ENCODE measurements at regions not wholly inside any gene's neighbourhood (a gene's known extent, or its start where the extent isn't known, plus 50 kb on each side); places are given as distances from the start of the nearest gene placed in this dataset.

- TF ChIP-seq EP300 (IDR thresholded peaks at IDR 0.05) (no peak), CTCF (IDR thresholded peaks at IDR 0.05) (no peak)
- no peak overlapping the region for H3K27ac ChIP-seq
- DNase-seq (ENCODE audit: low spot score in 2 of 2) = no peak
- no peaks in the 10 kb centered on the region for H3K4me1 ChIP-seq
- 76 to 84% methylated on average over 3 of the region's 3 CpGs for WGBS, 2 donors
- no peaks in the 10 kb centered on the region for H3K9me3 ChIP-seq
- H3K4me3 ChIP-seq = no peak overlapping the region
- H3K27me3 ChIP-seq = no peaks in the 10 kb centered on the region
- no peaks in the 10 kb centered on the region for H3K36me3 ChIP-seq
Measured at GRCh38 chr12:73452672-73453469, 1084.8 kb upstream of the ATXN7L3B start.

GRCh38 chr12:73460212-73460611 is 1077.4 kb upstream of the ATXN7L3B start:
- Histone ChIP-seq H3K36me3 (no peaks in the 10 kb centered on the region), H3K27ac (no peak overlapping the region), H3K4me3 (no peak overlapping the region), H3K9me3 (no peaks in the 10 kb centered on the region), H3K4me1 (no peaks in the 10 kb centered on the region), H3K27me3 (no peaks in the 10 kb centered on the region)
- DNase-seq (ENCODE audit: low spot score in 2 of 2) = no peak
- no peak for TF ChIP-seq EP300 (IDR thresholded peaks at IDR 0.05)
- TF ChIP-seq POLR2A (IDR thresholded peaks at IDR 0.05) = no peak
- TF ChIP-seq CTCF (IDR thresholded peaks at IDR 0.05) = no peak

GRCh38 chr12:73465106-73465505 is 1072.5 kb upstream of the ATXN7L3B start:
- DNase-seq (ENCODE audit: low spot score in 2 of 2) = no peak
- no peaks in the 10 kb centered on the region for H3K4me1 ChIP-seq
- no peak overlapping the region for H3K27ac ChIP-seq
- no peak for TF ChIP-seq EP300 (IDR thresholded peaks at IDR 0.05)
- H3K36me3 ChIP-seq = no peaks in the 10 kb centered on the region
- no peaks in the 10 kb centered on the region for H3K27me3 ChIP-seq
- no peak overlapping the region for H3K4me3 ChIP-seq
- WGBS, 2 donors = 59 to 63% methylated on average over 2 to 3 of the region's 4 CpGs
- no peaks in the 10 kb centered on the region for H3K9me3 ChIP-seq

- Histone ChIP-seq H3K4me1 (no peaks in the 10 kb centered on the region), H3K9me3 (peaks cover 0 to 16% (median 0%) of the 10 kb centered on the region in 4 donors), H3K27me3 (no peaks in the 10 kb centered on the region), H3K4me3 (no peak overlapping the region), H3K36me3 (no peaks in the 10 kb centered on the region), H3K27ac (no peak overlapping the region)
- no peak for DNase-seq (ENCODE audit: low spot score in 2 of 2)
- TF ChIP-seq POLR2A (IDR thresholded peaks at IDR 0.05) (no peak), CTCF (IDR thresholded peaks at IDR 0.05) (no peak), EP300 (IDR thresholded peaks at IDR 0.05) (no peak)
Measured at GRCh38 chr12:73486256-73486655, 1051.4 kb upstream of the ATXN7L3B start.

- Histone ChIP-seq H3K4me1 (no peaks in the 10 kb centered on the region), H3K27ac (no peak overlapping the region), H3K36me3 (no peaks in the 10 kb centered on the region), H3K27me3 (no peaks in the 10 kb centered on the region), H3K9me3 (peaks cover 0 to 7% (median 0%) of the 10 kb centered on the region in 4 donors), H3K4me3 (no peak overlapping the region)
- WGBS, 2 donors = 57 to 67% methylated on average over 1 of the region's 1 CpG
- TF ChIP-seq POLR2A (IDR thresholded peaks at IDR 0.05) (no peak), CTCF (IDR thresholded peaks at IDR 0.05) (no peak), EP300 (IDR thresholded peaks at IDR 0.05) (no peak)
- DNase-seq (ENCODE audit: low spot score in 2 of 2) = no peak
Measured at GRCh38 chr12:73506611-73507010, 1031.0 kb upstream of the ATXN7L3B start.

All from tibial nerve (tissue), 4 donors.